Vagina (tissue), 2 donors: ENCODE measurements at regions not wholly inside any gene's neighbourhood (a gene's known extent, or its start where the extent isn't known, plus 50 kb on each side); places are given as distances from the start of the nearest gene placed in this dataset.

ENCODE experiments used
- CTCF ChIP-seq, 3 experiments: fragments of 450-650 bp in 2 of 3; fragments of 200-600 bp in 1 of 3; sonication (generic) in 1 of 3; IDR thresholded peaks; one replicate each; pipeline ENCODE4 v1.5.1; 2017 to 2019; ENCODE audit warnings: antibody characterized with exemption in 3 of 3, mild to moderate bottlenecking in 2 of 3, moderate library complexity in 2 of 3
- POLR2A ChIP-seq, 2 donors: fragments of 450-650 bp; IDR thresholded peaks; one replicate each; pipeline ENCODE4 v1.6.1; 2017; ENCODE audit warnings: antibody characterized with exemption in 2 of 2, mild to moderate bottlenecking in 2 of 2, moderate library complexity in 2 of 2
- POLR2AphosphoS5 ChIP-seq, 2 donors: sonication (generic); formaldehyde crosslinking; IDR thresholded peaks; one replicate each; pipeline ENCODE4 v1.9.0; 2017; ENCODE audit warnings: antibody characterized with exemption in 2 of 2, mild to moderate bottlenecking in 2 of 2, low read depth in 1 of 2; ENCODE audit not compliant: insufficient read depth in 1 of 2

- no peak for TF ChIP-seq CTCF (IDR thresholded peaks at IDR 0.05)
- no peak for TF ChIP-seq POLR2AphosphoS5 (IDR thresholded peaks at IDR 0.05; ENCODE audit: insufficient read depth in 1 of 2, low read depth in 1 of 2)
- TF ChIP-seq POLR2A (IDR thresholded peaks at IDR 0.05) = no peak
Measured at GRCh38 chr18:11383381-11383780, 226.0 kb upstream of the SLC35G4 start.
